Cardiac muscle cell (in vitro differentiated cells and primary cell): ENCODE measurements at regions not wholly inside any gene's neighbourhood (a gene's known extent, or its start where the extent isn't known, plus 50 kb on each side); places are given as distances from the start of the nearest gene placed in this dataset.

Experiments used
- DNase-seq, 2 donors: peaks; one replicate each; pipeline versions ENCODE4 v3.0.0 to v3.0.0-alpha.2; 2010 to 2017; ENCODE audit warnings: low read depth in 1 of 2, low spot score in 1 of 2
- H3K27ac ChIP-seq: fragments of 200-600 bp; sonication (generic); 2 replicates; pipeline ENCODE4 v1.5.1; 2016
- H3K27me3 ChIP-seq: fragments of 200-600 bp; sonication (generic); 2 replicates; pipeline ENCODE4 v1.6.0; 2016; ENCODE audit warnings: control low read depth
- H3K36me3 ChIP-seq: fragments of 200-600 bp; sonication (generic); 2 replicates; pipeline ENCODE4 v1.5.1; 2016; ENCODE audit warnings: control low read depth
- H3K4me1 ChIP-seq: fragments of 200-600 bp; sonication (generic); 2 replicates; pipeline ENCODE4 v1.8.1; 2017; ENCODE audit warnings: low read depth, mild to moderate bottlenecking, mixed run types
- H3K4me3 ChIP-seq: fragments of 200-600 bp; sonication (generic); 2 replicates; pipeline ENCODE4 v1.5.1; 2016; ENCODE audit warnings: mild to moderate bottlenecking
- H3K9me3 ChIP-seq: fragments of 200-600 bp; sonication (generic); 2 replicates; pipeline ENCODE4 v1.5.1; 2017; ENCODE audit warnings: low read depth, mild to moderate bottlenecking, control low read depth
- TF ChIP-seq, protein P1 (sequence below): IDR thresholded peaks from 2 replicates; pipeline ENCODE4 v1.5.1; 2012; ENCODE audit warnings: low read depth, mild to moderate bottlenecking, low read length

DNA sequence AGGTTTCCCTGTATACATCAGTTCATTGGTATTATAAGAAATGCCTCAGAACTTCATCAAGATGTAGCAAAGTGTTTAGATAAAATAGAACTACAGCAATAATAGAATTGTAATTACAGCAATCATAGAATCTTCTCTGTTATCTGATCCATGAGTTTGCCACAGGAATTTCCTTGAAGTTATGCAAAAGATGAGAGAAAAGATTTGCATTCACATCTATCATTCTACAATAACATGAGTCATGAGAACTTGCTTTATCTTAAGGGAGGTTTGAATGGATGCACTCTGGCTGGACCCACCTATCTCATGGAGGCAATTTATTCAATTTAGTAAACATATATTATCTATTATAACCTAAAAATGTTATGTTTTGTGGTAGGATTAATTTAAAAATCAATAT is 329.8 kb upstream of the EPHA7 start:
- Histone ChIP-seq H3K9me3 (no peaks in the 10 kb centered on the region), H3K4me3 (no peak overlapping the region), H3K36me3 (no peaks in the 10 kb centered on the region), H3K27me3 (no peaks in the 10 kb centered on the region), H3K4me1 (no peaks in the 10 kb centered on the region), H3K27ac (no peak overlapping the region)
- TF ChIP-seq, protein P1, sequence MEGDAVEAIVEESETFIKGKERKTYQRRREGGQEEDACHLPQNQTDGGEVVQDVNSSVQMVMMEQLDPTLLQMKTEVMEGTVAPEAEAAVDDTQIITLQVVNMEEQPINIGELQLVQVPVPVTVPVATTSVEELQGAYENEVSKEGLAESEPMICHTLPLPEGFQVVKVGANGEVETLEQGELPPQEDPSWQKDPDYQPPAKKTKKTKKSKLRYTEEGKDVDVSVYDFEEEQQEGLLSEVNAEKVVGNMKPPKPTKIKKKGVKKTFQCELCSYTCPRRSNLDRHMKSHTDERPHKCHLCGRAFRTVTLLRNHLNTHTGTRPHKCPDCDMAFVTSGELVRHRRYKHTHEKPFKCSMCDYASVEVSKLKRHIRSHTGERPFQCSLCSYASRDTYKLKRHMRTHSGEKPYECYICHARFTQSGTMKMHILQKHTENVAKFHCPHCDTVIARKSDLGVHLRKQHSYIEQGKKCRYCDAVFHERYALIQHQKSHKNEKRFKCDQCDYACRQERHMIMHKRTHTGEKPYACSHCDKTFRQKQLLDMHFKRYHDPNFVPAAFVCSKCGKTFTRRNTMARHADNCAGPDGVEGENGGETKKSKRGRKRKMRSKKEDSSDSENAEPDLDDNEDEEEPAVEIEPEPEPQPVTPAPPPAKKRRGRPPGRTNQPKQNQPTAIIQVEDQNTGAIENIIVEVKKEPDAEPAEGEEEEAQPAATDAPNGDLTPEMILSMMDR = no peak
- no peak for DNase-seq

DNA sequence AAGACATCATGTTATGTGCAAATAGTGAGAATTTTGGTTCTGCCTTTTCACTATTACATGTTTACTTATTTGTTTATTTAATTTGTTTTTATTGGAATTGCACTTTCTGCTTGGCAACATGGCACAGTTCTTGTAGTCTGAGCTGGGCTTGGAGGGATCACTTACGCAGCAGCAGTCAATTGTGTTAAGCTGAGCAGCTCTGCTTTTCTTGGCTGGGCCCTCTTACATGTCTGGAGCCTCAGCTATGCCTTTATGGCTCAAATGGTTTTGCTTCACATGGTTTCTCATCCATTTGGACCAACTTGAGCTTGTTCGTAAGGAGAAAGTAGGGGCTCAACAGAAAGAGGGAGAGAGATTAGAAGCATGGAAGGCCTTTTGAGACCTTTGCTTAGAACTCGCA is 327.5 kb upstream of the EPHA7 start:
- no peaks in the 10 kb centered on the region for H3K4me1 ChIP-seq
- H3K9me3 ChIP-seq = no peaks in the 10 kb centered on the region
- no peak overlapping the region for H3K4me3 ChIP-seq
- H3K36me3 ChIP-seq = no peaks in the 10 kb centered on the region
- no peaks in the 10 kb centered on the region for H3K27me3 ChIP-seq
- no peak for DNase-seq
- H3K27ac ChIP-seq = no peak overlapping the region
- TF ChIP-seq, protein P1 = no peak

DNA sequence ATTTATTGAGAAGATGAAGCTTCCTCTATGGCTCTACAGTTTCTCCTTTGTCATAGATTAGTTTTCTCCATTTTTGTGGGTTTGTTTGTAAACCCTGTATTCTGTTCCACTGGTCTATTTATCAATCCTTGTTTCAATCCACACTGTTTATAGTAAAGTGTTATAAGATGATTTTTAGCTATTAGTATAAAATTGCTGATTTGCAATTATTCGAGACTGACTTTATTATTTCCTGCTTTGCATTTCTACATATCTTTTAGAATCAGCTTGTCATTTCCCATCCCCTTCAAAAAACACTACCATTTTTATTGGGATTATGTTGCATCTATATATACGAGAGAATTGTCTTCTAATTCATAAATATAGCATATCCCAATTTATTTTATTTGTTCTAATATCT is 325.9 kb upstream of the EPHA7 start:
- H3K9me3 ChIP-seq = no peaks in the 10 kb centered on the region
- DNase-seq = no peak
- no peak overlapping the region for H3K4me3 ChIP-seq
- H3K27me3 ChIP-seq = no peaks in the 10 kb centered on the region
- no peak overlapping the region for H3K27ac ChIP-seq
- no peaks in the 10 kb centered on the region for H3K36me3 ChIP-seq
- TF ChIP-seq, protein P1 = no peak
- no peaks in the 10 kb centered on the region for H3K4me1 ChIP-seq

DNA sequence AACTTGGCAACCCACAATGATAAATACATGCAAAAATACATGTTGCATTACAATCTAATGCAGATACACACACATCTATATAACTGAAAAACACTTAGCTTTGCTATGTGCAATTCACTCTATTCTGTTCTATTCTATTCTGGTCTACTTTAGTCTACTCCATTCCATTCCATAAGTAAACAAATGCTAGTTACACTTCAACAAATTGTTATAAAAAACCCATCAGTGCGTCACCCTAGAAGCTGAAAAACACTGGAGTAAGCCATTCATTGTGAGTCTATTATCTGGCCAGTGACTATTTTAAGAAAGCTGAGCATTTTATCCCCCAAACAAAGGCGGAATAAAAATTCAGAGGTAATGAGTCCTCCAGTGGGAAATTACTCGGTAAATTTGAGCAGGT is 315.7 kb upstream of the EPHA7 start:
- TF ChIP-seq, protein P1 = no peak
- H3K27me3 ChIP-seq = no peaks in the 10 kb centered on the region
- H3K27ac ChIP-seq = no peak overlapping the region
- H3K36me3 ChIP-seq = no peaks in the 10 kb centered on the region
- no peak for DNase-seq
- no peaks in the 10 kb centered on the region for H3K9me3 ChIP-seq
- H3K4me1 ChIP-seq = peaks cover 13% of the 10 kb centered on the region
- no peak overlapping the region for H3K4me3 ChIP-seq

DNA sequence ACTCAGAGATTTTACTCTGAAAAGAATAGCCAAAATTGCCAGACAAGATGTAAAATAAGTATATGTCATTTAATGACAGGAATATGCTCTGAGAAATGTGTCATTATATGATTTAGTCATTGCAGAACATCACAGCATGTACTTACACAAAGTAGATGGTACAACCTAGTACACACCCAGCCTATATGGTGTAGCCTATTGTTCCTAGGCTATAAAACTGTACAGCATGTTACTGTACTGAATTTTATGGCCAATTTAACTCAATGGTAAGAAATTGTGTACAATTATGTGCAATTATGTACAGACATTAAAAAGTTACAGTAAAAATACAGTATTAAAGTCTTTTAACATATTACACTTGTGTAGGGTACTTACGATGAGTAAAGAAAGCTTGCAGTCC is 311.9 kb upstream of the EPHA7 start:
- Histone ChIP-seq H3K36me3 (no peaks in the 10 kb centered on the region), H3K27ac (no peak overlapping the region), H3K9me3 (no peaks in the 10 kb centered on the region), H3K4me3 (no peak overlapping the region), H3K27me3 (no peaks in the 10 kb centered on the region), H3K4me1 (peaks cover 13% of the 10 kb centered on the region)
- TF ChIP-seq, protein P1 = no peak
- DNase-seq = no peak

DNA sequence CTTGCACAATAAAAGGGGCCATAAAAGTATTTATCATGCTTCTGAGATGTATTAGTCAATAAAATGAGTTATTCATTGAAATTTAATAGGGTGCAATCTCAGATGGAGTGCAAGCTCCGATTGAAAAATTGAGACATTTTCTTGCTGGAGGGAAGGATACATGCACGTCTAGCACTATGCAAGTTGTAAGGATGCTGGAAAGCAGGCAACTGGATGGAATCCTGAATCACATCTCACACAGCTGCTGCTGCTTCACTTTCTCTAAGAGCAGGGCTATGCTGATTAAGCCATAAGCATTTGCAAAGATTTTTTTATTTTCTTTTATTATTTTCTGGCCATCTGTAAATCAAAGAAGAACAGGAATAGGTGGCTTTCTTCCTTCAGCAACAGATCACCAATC is 308.8 kb upstream of the EPHA7 start:
- Histone ChIP-seq H3K27ac (no peak overlapping the region), H3K4me1 (no peaks in the 10 kb centered on the region), H3K27me3 (no peaks in the 10 kb centered on the region), H3K4me3 (no peak overlapping the region), H3K36me3 (no peaks in the 10 kb centered on the region), H3K9me3 (no peaks in the 10 kb centered on the region)
- DNase-seq = no peak
- TF ChIP-seq, protein P1 = no peak
